ENCODE measurements at regions not wholly inside any gene's neighbourhood (a gene's known extent, or its start where the extent isn't known, plus 50 kb on each side); places are given as distances from the start of the nearest gene placed in this dataset.

DNA sequence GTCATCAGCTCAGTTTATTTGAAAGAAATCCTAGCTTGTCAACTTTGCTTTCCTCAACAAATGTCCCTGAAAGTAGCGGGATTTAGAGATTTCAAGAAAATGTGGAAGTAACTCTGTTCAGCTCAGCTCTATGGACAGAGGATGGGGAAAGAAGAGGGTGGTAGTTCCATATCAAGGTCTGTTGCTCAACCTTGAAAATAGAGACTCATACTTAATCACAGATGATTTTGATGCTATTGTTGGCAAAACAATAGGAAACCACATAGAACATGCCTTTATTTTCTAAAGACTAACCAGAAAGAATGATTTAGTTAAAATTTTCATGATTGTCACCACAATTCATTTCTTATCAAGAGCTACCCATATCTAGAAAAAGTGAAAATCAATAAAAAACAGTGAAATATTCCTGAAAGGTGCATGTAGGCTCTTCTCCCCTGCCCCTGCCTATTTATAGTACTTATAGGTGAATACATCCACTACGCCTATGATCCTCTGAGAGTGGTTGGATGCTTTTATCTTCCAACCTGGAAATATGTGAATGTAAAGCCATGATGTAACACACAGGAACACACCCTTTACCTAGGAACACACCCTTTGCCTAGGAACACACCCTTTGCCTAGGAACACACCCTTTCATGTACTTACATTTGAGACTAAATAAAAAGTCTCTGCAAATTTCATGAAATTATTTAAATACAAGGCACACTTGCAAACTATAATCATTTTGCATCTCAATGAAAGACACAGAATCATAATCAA, 65.8 kb downstream of the ETAA1 start:
- DNase-seq = no peak
- Histone ChIP-seq H3K4me3 (replicated peaks in 1 of 3) (no peak overlapping the region), H3K27ac (no peak overlapping the region), H3K4me1 (no peaks in the 10 kb centered on the region), H3K36me3 (no peaks in the 10 kb centered on the region), H3K27me3 (no peaks in the 10 kb centered on the region), H3K9me3 (no peaks in the 10 kb centered on the region)
- WGBS, 2 donors = 89 to 95% methylated on average over 2 of the region's 2 CpGs
- intact Hi-C loops (cut with DNase I) = no loop called here
- TF ChIP-seq POLR2A (IDR thresholded peaks at IDR 0.05) = no peak
- TF ChIP-seq, protein P1, sequence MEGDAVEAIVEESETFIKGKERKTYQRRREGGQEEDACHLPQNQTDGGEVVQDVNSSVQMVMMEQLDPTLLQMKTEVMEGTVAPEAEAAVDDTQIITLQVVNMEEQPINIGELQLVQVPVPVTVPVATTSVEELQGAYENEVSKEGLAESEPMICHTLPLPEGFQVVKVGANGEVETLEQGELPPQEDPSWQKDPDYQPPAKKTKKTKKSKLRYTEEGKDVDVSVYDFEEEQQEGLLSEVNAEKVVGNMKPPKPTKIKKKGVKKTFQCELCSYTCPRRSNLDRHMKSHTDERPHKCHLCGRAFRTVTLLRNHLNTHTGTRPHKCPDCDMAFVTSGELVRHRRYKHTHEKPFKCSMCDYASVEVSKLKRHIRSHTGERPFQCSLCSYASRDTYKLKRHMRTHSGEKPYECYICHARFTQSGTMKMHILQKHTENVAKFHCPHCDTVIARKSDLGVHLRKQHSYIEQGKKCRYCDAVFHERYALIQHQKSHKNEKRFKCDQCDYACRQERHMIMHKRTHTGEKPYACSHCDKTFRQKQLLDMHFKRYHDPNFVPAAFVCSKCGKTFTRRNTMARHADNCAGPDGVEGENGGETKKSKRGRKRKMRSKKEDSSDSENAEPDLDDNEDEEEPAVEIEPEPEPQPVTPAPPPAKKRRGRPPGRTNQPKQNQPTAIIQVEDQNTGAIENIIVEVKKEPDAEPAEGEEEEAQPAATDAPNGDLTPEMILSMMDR (IDR thresholded peaks at IDR 0.05) = no peak

GRCh38 chr2:67463810-67464209, 66.7 kb downstream of the ETAA1 start:
- TF ChIP-seq, protein P1 (IDR thresholded peaks at IDR 0.05) = no peak
- TF ChIP-seq POLR2A (IDR thresholded peaks at IDR 0.05) = no peak
- H3K27me3 ChIP-seq = no peaks in the 10 kb centered on the region
- H3K36me3 ChIP-seq = no peaks in the 10 kb centered on the region
- WGBS, 2 donors = 89 to 96% methylated on average over 5 of the region's 5 CpGs
- intact Hi-C loops (cut with DNase I) = no loop called here
- H3K27ac ChIP-seq = no peak overlapping the region
- DNase-seq = no peak
- no peak overlapping the region for H3K4me3 ChIP-seq (replicated peaks in 1 of 3)
- no peaks in the 10 kb centered on the region for H3K4me1 ChIP-seq
- no peaks in the 10 kb centered on the region for H3K9me3 ChIP-seq

GRCh38 chr2:67465623-67466022, 68.5 kb downstream of the ETAA1 start:
- no peaks in the 10 kb centered on the region for H3K27me3 ChIP-seq
- DNase-seq = no peak
- no peaks in the 10 kb centered on the region for H3K9me3 ChIP-seq
- H3K27ac ChIP-seq = no peak overlapping the region
- H3K36me3 ChIP-seq = no peaks in the 10 kb centered on the region
- intact Hi-C loops (cut with DNase I) = no loop called here
- TF ChIP-seq, protein P1 (IDR thresholded peaks at IDR 0.05) = no peak
- no peak for TF ChIP-seq POLR2A (IDR thresholded peaks at IDR 0.05)
- no peaks in the 10 kb centered on the region for H3K4me1 ChIP-seq
- no peak overlapping the region for H3K4me3 ChIP-seq (replicated peaks in 1 of 3)

DNA sequence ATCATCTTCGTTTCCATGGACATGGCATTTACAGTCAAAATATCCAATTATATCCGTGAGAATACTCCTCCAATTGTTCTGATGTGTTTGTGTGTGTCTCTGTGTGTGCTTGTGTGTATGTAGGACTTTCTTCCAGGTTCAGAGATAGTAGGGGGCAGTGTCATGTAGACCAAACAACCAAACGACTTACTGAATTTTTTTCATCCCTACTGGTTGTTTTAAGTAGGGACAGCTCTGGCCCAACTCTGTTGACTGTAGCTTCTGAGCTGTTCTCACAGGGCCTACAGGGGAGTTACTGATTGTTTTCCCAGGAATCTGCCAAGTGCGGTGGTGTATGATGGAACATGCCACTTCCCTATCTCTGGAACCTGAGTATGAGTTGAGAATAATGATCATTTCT, 69.6 kb downstream of the ETAA1 start:
- intact Hi-C loops (cut with DNase I) = no loop called here
- DNase-seq = no peak
- WGBS, 2 donors = 73 to 78% methylated on average over 4 of the region's 4 CpGs
- Histone ChIP-seq H3K27me3 (no peaks in the 10 kb centered on the region), H3K4me1 (no peaks in the 10 kb centered on the region), H3K9me3 (no peaks in the 10 kb centered on the region), H3K27ac (no peak overlapping the region), H3K4me3 (replicated peaks in 1 of 3) (no peak overlapping the region), H3K36me3 (no peaks in the 10 kb centered on the region)
- TF ChIP-seq, protein P1 (IDR thresholded peaks at IDR 0.05) = no peak
- TF ChIP-seq POLR2A (IDR thresholded peaks at IDR 0.05) = no peak

- 91% methylated on average over 3 of the region's 3 CpGs for WGBS, 2 donors
- DNase-seq = no peak
- no peak overlapping the region for H3K27ac ChIP-seq
- no peaks in the 10 kb centered on the region for H3K9me3 ChIP-seq
- no peaks in the 10 kb centered on the region for H3K4me1 ChIP-seq
- no peaks in the 10 kb centered on the region for H3K27me3 ChIP-seq
- intact Hi-C loops (cut with DNase I) = loop anchor here (10.0 kb wide), 1 partner anchor 1037 kb away; the partner anchor contains the start of gene MEIS1
- H3K4me3 ChIP-seq (replicated peaks in 1 of 3) = no peak overlapping the region
- H3K36me3 ChIP-seq = no peaks in the 10 kb centered on the region
- TF ChIP-seq, protein P1 (IDR thresholded peaks at IDR 0.05) = no peak
- no peak for TF ChIP-seq POLR2A (IDR thresholded peaks at IDR 0.05)
Observed at GRCh38 chr2:67471681-67472080, 74.5 kb downstream of the ETAA1 start.
